ENCODE measurements at regions not wholly inside any gene's neighbourhood (a gene's known extent, or its start where the extent isn't known, plus 50 kb on each side); places are given as distances from the start of the nearest gene placed in this dataset.

GRCh38 chr13:111535523-111535811 lies 215.0 kb downstream of the TEX29 start:
- Histone ChIP-seq H3K27me3 (ENCODE audit: insufficient read depth, low read length, poor library complexity, severe bottlenecking) (no peaks in the 10 kb centered on the region), H3K4me2 (ENCODE audit: low read depth, low read length, poor library complexity, severe bottlenecking) (peak overlapping the region; percentile 39), H3K4me3 (ENCODE audit: low read length, poor library complexity, severe bottlenecking) (peak overlapping the region; percentile 30), H3F3A (ENCODE audit: low read depth) (no peaks in the 10 kb centered on the region), H3K4me1 (ENCODE audit: insufficient read depth, low read length, poor library complexity, severe bottlenecking) (no peaks in the 10 kb centered on the region), H3K9ac (ENCODE audit: low read depth, low read length, poor library complexity, severe bottlenecking) (no peak overlapping the region), H3K36me3 (ENCODE audit: insufficient read depth, low read length) (no peaks in the 10 kb centered on the region), H3K9me3 (ENCODE audit: insufficient read depth, low read depth, low read length) (no peaks in the 10 kb centered on the region), H2AFZ (ENCODE audit: low read length) (peak overlapping the region; percentile 67), H3K9me2 (replicated peaks; ENCODE audit: low read depth, low read length) (no peaks in the 10 kb centered on the region), H4K20me1 (ENCODE audit: insufficient read depth, low read length, poor library complexity, severe bottlenecking) (no peaks in the 10 kb centered on the region), H3K79me2 (ENCODE audit: insufficient read depth, low read length) (no peaks in the 10 kb centered on the region)
- no peak for TF ChIP-seq EZH2phosphoT487 (IDR thresholded peaks at IDR 0.05; ENCODE audit: borderline replicate concordance)
- TF ChIP-seq, protein P1, sequence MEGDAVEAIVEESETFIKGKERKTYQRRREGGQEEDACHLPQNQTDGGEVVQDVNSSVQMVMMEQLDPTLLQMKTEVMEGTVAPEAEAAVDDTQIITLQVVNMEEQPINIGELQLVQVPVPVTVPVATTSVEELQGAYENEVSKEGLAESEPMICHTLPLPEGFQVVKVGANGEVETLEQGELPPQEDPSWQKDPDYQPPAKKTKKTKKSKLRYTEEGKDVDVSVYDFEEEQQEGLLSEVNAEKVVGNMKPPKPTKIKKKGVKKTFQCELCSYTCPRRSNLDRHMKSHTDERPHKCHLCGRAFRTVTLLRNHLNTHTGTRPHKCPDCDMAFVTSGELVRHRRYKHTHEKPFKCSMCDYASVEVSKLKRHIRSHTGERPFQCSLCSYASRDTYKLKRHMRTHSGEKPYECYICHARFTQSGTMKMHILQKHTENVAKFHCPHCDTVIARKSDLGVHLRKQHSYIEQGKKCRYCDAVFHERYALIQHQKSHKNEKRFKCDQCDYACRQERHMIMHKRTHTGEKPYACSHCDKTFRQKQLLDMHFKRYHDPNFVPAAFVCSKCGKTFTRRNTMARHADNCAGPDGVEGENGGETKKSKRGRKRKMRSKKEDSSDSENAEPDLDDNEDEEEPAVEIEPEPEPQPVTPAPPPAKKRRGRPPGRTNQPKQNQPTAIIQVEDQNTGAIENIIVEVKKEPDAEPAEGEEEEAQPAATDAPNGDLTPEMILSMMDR (conservative IDR thresholded peaks at IDR 0.05; ENCODE audit: low read length), result no peak

DNA sequence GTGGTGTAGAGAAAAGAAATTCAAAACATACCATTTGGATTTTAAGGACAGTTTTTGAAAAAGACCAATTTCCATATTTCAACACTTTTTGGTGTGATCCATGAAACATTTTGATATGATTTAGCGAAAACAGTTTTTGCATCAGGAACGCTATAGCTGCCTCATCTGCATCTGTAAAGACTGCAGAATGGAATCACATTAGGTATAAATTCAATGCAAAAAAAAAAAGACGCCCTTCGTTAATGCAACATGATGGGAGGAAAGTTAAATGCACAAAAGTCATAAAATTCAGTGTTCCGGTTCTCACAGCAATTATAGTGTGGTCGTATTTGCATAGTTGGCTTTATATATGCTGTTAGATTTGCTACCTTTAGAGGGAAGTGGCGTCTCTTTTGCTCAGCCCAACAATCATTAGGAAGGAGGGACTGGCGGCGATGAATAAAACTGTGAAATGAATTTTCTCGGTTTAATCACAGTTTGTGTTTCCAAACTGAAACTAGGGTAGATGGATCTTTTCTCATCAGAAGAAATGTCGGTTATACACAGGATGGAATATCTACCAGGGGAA lies 215.7 kb downstream of the TEX29 start:
- H3K27me3 ChIP-seq (ENCODE audit: insufficient read depth, low read length, poor library complexity, severe bottlenecking), result no peaks in the 10 kb centered on the region
- no peaks in the 10 kb centered on the region for H3K36me3 ChIP-seq (ENCODE audit: insufficient read depth, low read length)
- H3K79me2 ChIP-seq (ENCODE audit: insufficient read depth, low read length), result no peaks in the 10 kb centered on the region
- no peak overlapping the region for H2AFZ ChIP-seq (ENCODE audit: low read length)
- no peaks in the 10 kb centered on the region for H3K4me1 ChIP-seq (ENCODE audit: insufficient read depth, low read length, poor library complexity, severe bottlenecking)
- H3K9me2 ChIP-seq (replicated peaks; ENCODE audit: low read depth, low read length), result no peaks in the 10 kb centered on the region
- no peaks in the 10 kb centered on the region for H3K9me3 ChIP-seq (ENCODE audit: insufficient read depth, low read depth, low read length)
- peak overlapping the region; percentile 39 for H3K4me2 ChIP-seq (ENCODE audit: low read depth, low read length, poor library complexity, severe bottlenecking)
- H3K4me3 ChIP-seq (ENCODE audit: low read length, poor library complexity, severe bottlenecking), result peak overlapping the region; percentile 30
- TF ChIP-seq EZH2phosphoT487 (IDR thresholded peaks at IDR 0.05; ENCODE audit: borderline replicate concordance), result no peak
- TF ChIP-seq, protein P1 (conservative IDR thresholded peaks at IDR 0.05; ENCODE audit: low read length), result no peak
- H3F3A ChIP-seq (ENCODE audit: low read depth), result no peaks in the 10 kb centered on the region
- H4K20me1 ChIP-seq (ENCODE audit: insufficient read depth, low read length, poor library complexity, severe bottlenecking), result no peaks in the 10 kb centered on the region
- no peak overlapping the region for H3K9ac ChIP-seq (ENCODE audit: low read depth, low read length, poor library complexity, severe bottlenecking)

DNA sequence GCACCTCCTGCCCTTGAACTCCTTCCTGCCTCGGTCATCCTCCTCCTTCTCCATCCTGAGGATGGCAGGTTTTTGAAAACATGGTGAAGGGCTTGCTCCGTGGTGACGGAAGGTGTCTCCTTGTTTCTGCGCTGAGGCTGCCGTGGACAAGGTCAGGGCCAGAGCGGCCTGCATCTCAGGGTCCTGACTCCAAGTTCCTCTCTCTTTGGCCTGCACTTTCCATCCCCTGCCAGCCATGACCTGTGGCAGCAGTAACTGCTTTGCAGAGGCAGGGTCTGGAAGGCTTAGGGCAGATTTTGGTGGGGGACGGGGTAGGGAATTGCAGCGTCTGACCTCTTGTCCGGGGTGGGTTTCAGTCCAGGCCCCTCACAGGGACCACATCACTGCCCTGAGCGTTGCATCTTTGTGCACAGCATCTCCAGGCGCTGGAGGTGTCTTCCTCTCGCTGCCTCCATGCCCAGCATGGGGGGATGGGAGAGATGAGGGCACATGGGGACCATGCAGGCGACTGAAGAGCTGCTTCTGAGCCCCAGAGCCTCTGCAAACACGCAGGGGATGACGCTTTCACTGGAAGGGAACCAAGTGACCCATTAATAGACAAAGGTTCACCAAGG lies 216.8 kb downstream of the TEX29 start:
- H3K36me3 ChIP-seq (ENCODE audit: insufficient read depth, low read length), result no peaks in the 10 kb centered on the region
- H3K9me2 ChIP-seq (replicated peaks; ENCODE audit: low read depth, low read length), result no peaks in the 10 kb centered on the region
- H3K4me1 ChIP-seq (ENCODE audit: insufficient read depth, low read length, poor library complexity, severe bottlenecking), result no peaks in the 10 kb centered on the region
- no peak overlapping the region for H3K4me2 ChIP-seq (ENCODE audit: low read depth, low read length, poor library complexity, severe bottlenecking)
- H3K9me3 ChIP-seq (ENCODE audit: insufficient read depth, low read depth, low read length), result no peaks in the 10 kb centered on the region
- no peaks in the 10 kb centered on the region for H4K20me1 ChIP-seq (ENCODE audit: insufficient read depth, low read length, poor library complexity, severe bottlenecking)
- H3K9ac ChIP-seq (ENCODE audit: low read depth, low read length, poor library complexity, severe bottlenecking), result no peak overlapping the region
- H2AFZ ChIP-seq (ENCODE audit: low read length), result no peak overlapping the region
- no peaks in the 10 kb centered on the region for H3F3A ChIP-seq (ENCODE audit: low read depth)
- no peak for TF ChIP-seq EZH2phosphoT487 (IDR thresholded peaks at IDR 0.05; ENCODE audit: borderline replicate concordance)
- TF ChIP-seq, protein P1 (conservative IDR thresholded peaks at IDR 0.05; ENCODE audit: low read length), result no peak
- no peaks in the 10 kb centered on the region for H3K27me3 ChIP-seq (ENCODE audit: insufficient read depth, low read length, poor library complexity, severe bottlenecking)
- no peaks in the 10 kb centered on the region for H3K79me2 ChIP-seq (ENCODE audit: insufficient read depth, low read length)
- H3K4me3 ChIP-seq (ENCODE audit: low read length, poor library complexity, severe bottlenecking), result no peak overlapping the region

All from Loucy (cell line).